ENCODE measurements at regions not wholly inside any gene's neighbourhood (a gene's known extent, or its start where the extent isn't known, plus 50 kb on each side); places are given as distances from the start of the nearest gene placed in this dataset.

GRCh38 chr4:138790706-138791340 lies 224.8 kb upstream of the NOCT start:
- TF ChIP-seq EZH2phosphoT487 (IDR thresholded peaks at IDR 0.05; ENCODE audit: insufficient read depth, low read depth), result no peak
- TF ChIP-seq EZH2 (IDR thresholded peaks at IDR 0.05; ENCODE audit: insufficient read depth, poor library complexity, severe bottlenecking), result no peak

Data from GM23248 (cell line).